ENCODE measurements at regions not wholly inside any gene's neighbourhood (a gene's known extent, or its start where the extent isn't known, plus 50 kb on each side); places are given as distances from the start of the nearest gene placed in this dataset.
"Not testable (repeated sequence)": the region's sequence is repeated elsewhere in the genome, so short reads cannot be mapped to it uniquely, and the experiment has no call there.

- no peak for DNase-seq
Measured at GRCh38 chr4:67328393-67328792, 216.9 kb downstream of the CENPC start.

GRCh38 chr4:67328018-67328278, 217.4 kb downstream of the CENPC start:
- DNase-seq, result no peak

- peak; percentile 68 for DNase-seq
Measured at GRCh38 chr4:67327245-67328017, 217.9 kb downstream of the CENPC start.

GRCh38 chr4:67325791-67326190, 219.5 kb downstream of the CENPC start:
- DNase-seq, result no peak

GRCh38 chr4:67320645-67321044, 224.7 kb downstream of the CENPC start:
- DNase-seq, result no peak

GRCh38 chr4:67319607-67320006, 225.7 kb downstream of the CENPC start:
- DNase-seq, result not testable (repeated sequence)

- DNase-seq, result not testable (repeated sequence)
Measured at GRCh38 chr4:67300497-67301185, 244.7 kb downstream of the CENPC start.

GRCh38 chr4:67292636-67293035, 252.7 kb downstream of the CENPC start:
- no peak for DNase-seq

- DNase-seq, result no peak
Measured at GRCh38 chr4:67292045-67292444, 253.3 kb downstream of the CENPC start.

- no peak for DNase-seq
Measured at GRCh38 chr4:67291644-67292043, 253.7 kb downstream of the CENPC start.

- DNase-seq, result peak; percentile 55
Measured at GRCh38 chr4:67288964-67289363, 256.3 kb downstream of the CENPC start.

- DNase-seq, result no peak
Measured at GRCh38 chr4:67286724-67287123, 258.6 kb downstream of the CENPC start.

- DNase-seq, result no peak
Measured at GRCh38 chr4:67282749-67283148, 262.6 kb downstream of the CENPC start.

- no peak for DNase-seq
Measured at GRCh38 chr4:67275179-67275750, 270.0 kb downstream of the CENPC start.

GRCh38 chr4:67274671-67275070, 270.6 kb downstream of the CENPC start:
- DNase-seq, result not testable (repeated sequence)

GRCh38 chr4:67273666-67274065, 271.6 kb downstream of the CENPC start:
- DNase-seq, result no peak

- no peak for DNase-seq
Measured at GRCh38 chr4:67261971-67262370, 283.3 kb downstream of the CENPC start.

- no peak for DNase-seq
Measured at GRCh38 chr4:67256388-67257043, 288.8 kb downstream of the CENPC start.

- no peak for DNase-seq
Measured at GRCh38 chr4:67250131-67250896, 295.0 kb downstream of the CENPC start.

- no peak for DNase-seq
Measured at GRCh38 chr4:67236788-67237187, 308.5 kb downstream of the CENPC start.

- DNase-seq, result no peak
Measured at GRCh38 chr4:67236318-67236717, 309.0 kb downstream of the CENPC start.

GRCh38 chr4:67234296-67234695, 311.0 kb downstream of the CENPC start:
- no peak for DNase-seq

- DNase-seq, result no peak
Measured at GRCh38 chr4:67229148-67229547, 316.2 kb downstream of the CENPC start.

Measured in activated CD4-positive, alpha-beta T cell treated with anti-CD3 and anti-CD28 coated beads for 48 hours (primary cell).